K562 (cell line): ENCODE measurements at regions not wholly inside any gene's neighbourhood (a gene's known extent, or its start where the extent isn't known, plus 50 kb on each side); places are given as distances from the start of the nearest gene placed in this dataset.

Experiments used
- ATAC-seq: fragments of 200-7000 bp; cut with Tn5 transposase; 3 replicates; pipeline ENCODE4 v1.9.1; 2020; ENCODE audit warnings: moderate library complexity
- BruUV-seq: library from RNA; stranded (reverse); fragments of 400-500 nt; replicated peaks from 2 replicates; lab custom pipeline; 2021; lab: Mats Ljungman, UMichigan
- CTCF ChIA-PET: fragments of 300-600 bp; formaldehyde crosslinking; extraction: SDS; loops from one replicate; lab custom pipeline; 2021; ENCODE audit warnings: low intra/inter-chr PET ratio; lab: Yijun Ruan, JAX
- POLR2A ChIA-PET: fragments of 300-600, 350-650 bp; sonication (Branson Sonifier 250); formaldehyde crosslinking; extraction: SDS; loops from one replicate; lab custom pipeline; 2021; ENCODE audit warnings: antibody characterized with exemption, inconsistent platforms; lab: Yijun Ruan, JAX
- DNase-seq, 4 experiments: peaks; one replicate each; pipeline versions ENCODE4 v3.0.0 to v3.0.0-alpha.2; 2011 to 2018; ENCODE audit warnings: low spot score in 3 of 4, mixed read lengths in 3 of 4; ENCODE audit errors: extremely low read depth in 1 of 4
- FAIRE-seq: peaks from 2 replicates; lab custom pipeline; 2011; peaks lifted over from hg19 to GRCh38; lab: Jason Lieb, UNC
- H2AFZ ChIP-seq: 2 replicates; pipeline ENCODE4 v1.6.0; 2011; ENCODE audit warnings: low read depth, low read length, control low read depth, inconsistent platforms
- H3K27ac ChIP-seq: fragments of 200-600 bp; 3 replicates; pipeline ENCODE4 v1.8.0; 2011; ENCODE audit warnings: low read depth, mild to moderate bottlenecking, control low read depth, inconsistent platforms, low read length, moderate library complexity, mixed read lengths; ENCODE audit errors: extremely low read depth
- H3K27me3 ChIP-seq, 2 experiments: fragments of 300-600 bp in 1 of 2; 2 replicates in 1 of 2; 3 replicates in 1 of 2; pipeline versions ENCODE4 v1.6.0 to v1.8.0; 2011; ENCODE audit warnings: inconsistent platforms in 2 of 2, low read length in 2 of 2, mild to moderate bottlenecking in 1 of 2, mixed read lengths in 1 of 2, moderate library complexity in 1 of 2; ENCODE audit not compliant: control insufficient read depth in 2 of 2, insufficient read depth in 2 of 2
- H3K36me3 ChIP-seq: fragments of 300-600 bp; 3 replicates; pipeline ENCODE4 v1.8.0; 2011; ENCODE audit warnings: mild to moderate bottlenecking, low read length, inconsistent platforms; ENCODE audit not compliant: control insufficient read depth, insufficient read depth
- H3K4me1 ChIP-seq, 2 experiments: fragments of 200-600 bp in 1 of 2; replicated peaks in 1 of 2; 2 replicates in 1 of 2; 3 replicates in 1 of 2; pipeline versions ENCODE4 v1.5.1 to v1.8.0; 2011; ENCODE audit warnings: inconsistent platforms in 2 of 2, low read length in 2 of 2, mild to moderate bottlenecking in 1 of 2, mixed read lengths in 1 of 2, moderate library complexity in 1 of 2; ENCODE audit not compliant: control insufficient read depth in 2 of 2, insufficient read depth in 2 of 2
- H3K4me2 ChIP-seq: 2 replicates; pipeline ENCODE4 v1.6.1; 2011; ENCODE audit warnings: low read length, control low read depth, inconsistent platforms, mixed read lengths; ENCODE audit not compliant: insufficient read depth
- H3K4me3 ChIP-seq: fragments of 200-600 bp; sonication (generic), shearing (Covaris generic); 2 replicates; pipeline ENCODE4 v1.5.1; 2016; ENCODE audit warnings: control low read depth, inconsistent platforms
- H3K79me2 ChIP-seq: fragments of 200-600 bp; 3 replicates; pipeline ENCODE4 v1.8.0; 2011; ENCODE audit warnings: low read length, inconsistent platforms; ENCODE audit not compliant: control insufficient read depth, insufficient read depth
- H3K9ac ChIP-seq, 2 experiments: 2 replicates each; pipeline versions ENCODE4 v1.6.0 to v1.6.1; 2011; ENCODE audit warnings: low read depth in 2 of 2, low read length in 2 of 2, control low read depth in 1 of 2, inconsistent platforms in 1 of 2, mild to moderate bottlenecking in 1 of 2, mixed read lengths in 1 of 2; ENCODE audit not compliant: insufficient read depth in 1 of 2
- H3K9me1 ChIP-seq: one replicate; pipeline ENCODE4 v1.6.0; 2011; ENCODE audit warnings: inconsistent platforms, mild to moderate bottlenecking, low read length, moderate library complexity; ENCODE audit not compliant: control insufficient read depth, insufficient read depth
- H3K9me3 ChIP-seq: replicated peaks from 2 replicates; pipeline ENCODE4 v1.5.1; 2011; ENCODE audit warnings: low read depth, low read length, inconsistent platforms; ENCODE audit not compliant: control insufficient read depth, insufficient read depth
- H4K20me1 ChIP-seq: replicated peaks from 2 replicates; pipeline ENCODE4 v1.6.1; 2011; ENCODE audit warnings: low read length, inconsistent platforms, mixed read lengths; ENCODE audit not compliant: control insufficient read depth, insufficient read depth
- DACH1 ChIP-seq: fragments of 450-650 bp; IDR thresholded peaks from 2 replicates; pipeline ENCODE4 v1.6.1; 2018; ENCODE audit not compliant: partially characterized antibody
- FOS ChIP-seq: IDR thresholded peaks from 3 replicates; pipeline ENCODE4 v1.6.1; 2011; ENCODE audit not compliant: insufficient read length; ENCODE audit errors: extremely low read depth
- MAZ ChIP-seq, 2 experiments: fragments of 450-650 bp in 1 of 2; sonication (generic) in 1 of 2; formaldehyde crosslinking; IDR thresholded peaks in 1 of 2; conservative IDR thresholded peaks in 1 of 2; 2 replicates each; pipeline versions ENCODE4 v1.4.0 to v1.5.0; 2020; ENCODE audit warnings: mild to moderate bottlenecking in 1 of 2, missing genetic modification reagents in 1 of 2
- MYNN ChIP-seq, 2 experiments: sonication (generic); formaldehyde crosslinking in 1 of 2; IDR thresholded peaks; 2 replicates each; pipeline versions ENCODE4 v1.5.0 to v1.6.1; 2016 to 2020; ENCODE audit warnings: antibody characterized with exemption in 1 of 2, missing genetic modification reagents in 1 of 2
- ZBTB40 ChIP-seq, 2 experiments: fragments of 450-650 bp in 1 of 2; sonication (generic) in 1 of 2; formaldehyde crosslinking in 1 of 2; IDR thresholded peaks; 2 replicates each; pipeline versions ENCODE4 v1.7.1 to v1.9.0; 2016 to 2022; ENCODE audit warnings: inconsistent platforms in 1 of 2, mild to moderate bottlenecking in 1 of 2, missing genetic modification reagents in 1 of 2
- ZKSCAN1 ChIP-seq: fragments of 150-350 bp; IDR thresholded peaks from 2 replicates; pipeline ENCODE4 v1.6.1; 2016; ENCODE audit warnings: low read depth, low read length
- ZSCAN32 ChIP-seq: fragments of 450-650 bp; formaldehyde crosslinking; IDR thresholded peaks from 2 replicates; pipeline ENCODE4 v1.4.0; 2020; ENCODE audit warnings: mild to moderate bottlenecking, moderate library complexity
- WGBS: fragments of 100-300 bp; shearing (Covaris generic); methylation state at CpG from one replicate; pipeline ENCODE4 v1.1.6; 2016; ENCODE audit warnings: low coverage, mixed read lengths; ENCODE audit not compliant: insufficient coverage; ENCODE audit errors: missing lambda C conversion rate; 5-methylcytosine and 5-hydroxymethylcytosine counted together
- in situ Hi-C: fragments of 300-500 bp; cut with MboI; formaldehyde crosslinking; loops from 4 replicates; pipeline ENCODE4 v1.15.0; 2018; ENCODE audit warnings: inconsistent platforms, mixed read lengths
- intact Hi-C: fragments of 100-400 bp; cut with micrococcal nuclease; formaldehyde crosslinking; loops from 2 replicates; pipeline ENCODE4 v1.14.2; 2022

- CTCF ChIA-PET: no interaction called here
- FAIRE-seq: no peak
- WGBS: 0% methylated on average over 1 of the region's 1 CpG
- Histone ChIP-seq H4K20me1 (no peaks in the 10 kb centered on the region), H3K27me3 (no peaks in the 10 kb centered on the region), H3K4me3 (no peak overlapping the region), H3K79me2 (no peaks in the 10 kb centered on the region), H3K9ac (no peak overlapping the region), H3K27ac (no peak overlapping the region), H3K4me1 (no peaks in the 10 kb centered on the region), H2AFZ (no peak overlapping the region), H3K9me3 (no peaks in the 10 kb centered on the region), H3K36me3 (no peaks in the 10 kb centered on the region), H3K4me2 (no peak overlapping the region), H3K9me1 (no peaks in the 10 kb centered on the region)
- POLR2A ChIA-PET: no interaction called here
- no peak for DNase-seq
- no peak for ATAC-seq
- BruUV-seq: no TSS peak
- intact Hi-C loops: no loop called here
- TF ChIP-seq ZKSCAN1: no peak
- in situ Hi-C loops: no loop called here
These were observed 660.0 kb upstream of the CCDC54 start for GRCh38 chr3:106717178-106717780.

GRCh38 chr3:106719077-106719476 is 658.2 kb upstream of the CCDC54 start:
- CTCF ChIA-PET: no interaction called here
- Histone ChIP-seq H3K9ac (no peak overlapping the region), H3K79me2 (no peaks in the 10 kb centered on the region), H2AFZ (no peak overlapping the region), H3K9me1 (no peaks in the 10 kb centered on the region), H3K9me3 (no peaks in the 10 kb centered on the region), H3K27ac (no peak overlapping the region), H4K20me1 (no peaks in the 10 kb centered on the region), H3K4me3 (no peak overlapping the region), H3K4me2 (no peak overlapping the region), H3K36me3 (no peaks in the 10 kb centered on the region), H3K27me3 (no peaks in the 10 kb centered on the region), H3K4me1 (no peaks in the 10 kb centered on the region)
- intact Hi-C loops: no loop called here
- POLR2A ChIA-PET: no interaction called here
- in situ Hi-C loops: no loop called here
- ATAC-seq: no peak
- no peak for FAIRE-seq
- DNase-seq: no peak
- no TSS peak for BruUV-seq
- TF ChIP-seq FOS (no peak), MYNN (IDR thresholded peaks at IDR 0.05) (no peak), MYNN (CRISPR knock-in tag; IDR thresholded peaks at IDR 0.05) (no peak), ZBTB40 (IDR thresholded peaks at IDR 0.05) (no peak), ZBTB40 (CRISPR knock-in tag; IDR thresholded peaks at IDR 0.05) (no peak), DACH1 (no peak), ZSCAN32 (CRISPR knock-in tag) (no peak), MAZ (CRISPR knock-in tag; conservative IDR thresholded peaks at IDR 0.05 in 1 of 2, IDR thresholded peaks at IDR 0.05 in 1 of 2) (no peak)
